ENCODE measurements at regions not wholly inside any gene's neighbourhood (a gene's known extent, or its start where the extent isn't known, plus 50 kb on each side); places are given as distances from the start of the nearest gene placed in this dataset.

DNA sequence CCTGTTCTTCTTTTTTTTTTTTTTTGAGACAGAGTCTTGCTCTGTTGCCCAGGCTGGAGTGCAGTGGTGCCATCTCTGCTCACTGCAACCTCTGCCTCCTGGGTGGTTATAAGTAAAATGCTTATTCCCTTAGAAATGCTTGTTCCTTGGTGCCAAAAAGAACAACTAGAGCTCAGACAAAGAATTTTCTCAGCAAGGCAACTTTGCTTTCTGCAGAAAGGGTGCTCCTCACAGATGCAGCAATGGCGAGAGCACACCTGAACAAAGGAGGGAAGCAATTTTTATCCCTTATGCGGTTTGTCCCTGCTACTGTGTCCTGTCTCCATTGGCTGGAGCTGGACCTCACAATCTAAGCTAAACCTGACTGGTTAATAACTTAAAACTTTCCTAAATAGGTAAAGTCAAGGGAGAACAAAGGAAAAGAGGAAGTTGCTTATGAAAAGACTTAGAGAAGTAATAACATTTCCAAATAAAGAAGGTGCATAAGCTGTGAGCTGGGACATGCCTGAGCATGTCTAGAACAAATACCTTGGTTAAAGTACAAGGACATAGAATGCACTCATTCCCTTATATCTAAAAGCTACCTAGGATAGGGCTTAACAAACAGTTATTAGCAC lies 90.0 kb upstream of the PRR5 start:
- no peak for DNase-seq

DNA sequence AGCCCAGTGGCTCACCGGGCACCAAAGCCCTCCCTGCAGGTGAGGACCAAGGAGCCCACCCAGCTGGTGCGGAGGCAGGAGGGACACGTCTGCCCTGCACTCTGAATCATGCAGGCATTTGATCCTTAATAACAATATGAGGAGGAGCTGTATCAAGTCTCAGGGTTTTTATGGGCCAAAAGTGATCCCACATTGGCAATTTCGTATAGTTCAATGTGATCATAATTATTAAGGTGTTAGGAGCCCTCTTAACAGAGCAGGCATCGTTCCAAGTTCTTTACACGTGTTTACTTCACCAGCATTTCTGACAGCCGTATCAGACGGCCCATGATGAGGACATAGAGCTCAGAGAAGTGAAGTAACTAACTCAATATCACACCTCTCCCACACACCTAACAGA lies 91.9 kb upstream of the PRR5 start:
- no peak for DNase-seq

DNA sequence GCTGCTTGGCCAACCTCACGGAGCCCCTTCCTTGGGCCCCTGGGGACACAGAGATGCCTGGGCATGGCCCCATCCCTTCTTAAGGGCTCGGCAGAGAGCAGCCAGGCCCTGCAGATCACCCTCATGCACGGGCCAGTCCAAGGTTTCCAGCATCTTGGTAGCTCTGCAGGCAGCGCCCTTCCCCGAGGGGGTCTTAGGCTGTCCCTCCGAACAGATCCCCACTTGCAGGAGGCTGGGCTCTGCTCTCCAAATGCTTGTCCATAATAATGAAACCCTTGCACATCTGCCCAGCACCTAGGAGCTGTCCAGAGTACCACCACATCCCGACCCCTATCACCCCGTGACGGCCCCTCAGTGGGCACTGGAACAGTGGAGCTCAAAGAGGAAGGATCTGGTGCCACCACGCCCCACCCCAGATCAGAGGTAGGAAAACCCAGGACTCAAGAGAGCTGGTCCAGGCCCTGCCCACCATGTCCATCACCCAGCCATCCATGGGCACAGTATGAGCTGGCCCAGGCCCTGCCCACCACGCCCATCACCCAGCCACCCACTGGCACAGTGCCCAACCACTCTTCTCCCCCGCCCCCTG lies 92.5 kb upstream of the PRR5 start:
- DNase-seq, result no peak

DNA sequence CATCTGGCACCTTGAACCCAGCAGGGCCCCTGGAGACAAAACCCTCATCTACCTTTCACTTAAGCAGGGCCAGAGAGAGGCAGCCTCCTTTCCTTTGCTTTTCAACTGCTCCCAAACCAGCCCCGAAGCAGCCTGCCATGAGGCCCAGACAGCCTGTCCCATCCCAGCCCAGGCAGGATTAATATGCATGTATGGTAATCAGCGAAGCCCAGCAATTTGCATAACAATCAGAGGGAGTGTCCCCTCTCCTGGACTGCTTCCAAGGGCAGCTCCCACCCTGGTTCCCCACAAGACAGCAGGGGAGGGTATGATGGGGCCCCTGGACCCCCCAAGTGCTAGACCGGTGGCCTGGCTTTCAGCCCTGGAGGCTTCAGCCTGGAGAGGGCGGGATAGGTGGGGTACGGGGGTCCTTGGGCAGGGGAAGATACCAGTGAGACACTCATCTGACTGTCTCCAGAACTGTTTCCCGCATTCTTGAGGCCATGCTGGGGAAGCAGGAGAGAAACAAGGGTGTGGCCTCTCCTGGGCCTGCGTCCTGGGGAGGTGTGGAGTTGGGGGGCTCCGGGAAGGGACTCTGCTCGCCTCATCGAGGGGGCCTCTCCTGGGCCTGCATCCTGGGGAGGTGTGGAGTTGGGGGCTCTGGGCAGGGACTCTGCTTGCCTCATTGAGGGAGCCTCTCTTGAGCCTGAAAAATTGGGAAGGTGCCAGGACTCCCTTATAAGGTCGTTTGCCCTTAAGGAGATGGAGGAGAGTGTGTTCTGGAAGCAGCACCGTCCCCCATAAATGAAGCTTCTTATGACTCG lies 93.2 kb upstream of the PRR5 start:
- no peak for DNase-seq

DNA sequence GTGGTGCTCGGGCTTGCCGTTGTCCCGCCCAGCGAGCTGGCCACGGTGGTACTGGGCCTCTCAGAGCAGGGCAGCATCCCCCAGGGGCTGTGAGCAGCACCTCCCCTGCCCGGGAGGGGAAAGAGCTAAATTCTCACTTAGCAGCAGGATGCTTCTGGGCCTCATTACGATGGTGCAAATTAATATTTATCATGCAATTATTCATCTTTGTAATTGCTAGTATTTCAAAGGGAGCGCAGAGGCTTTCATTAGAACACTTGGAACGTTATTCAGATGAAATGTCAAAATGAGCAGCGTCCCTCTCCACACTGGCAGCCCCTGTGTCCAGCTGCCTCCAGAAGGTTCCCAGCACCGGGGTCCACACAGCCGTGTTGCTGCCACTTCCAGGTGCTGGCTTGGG lies 95.9 kb upstream of the PRR5 start:
- DNase-seq, result no peak

DNA sequence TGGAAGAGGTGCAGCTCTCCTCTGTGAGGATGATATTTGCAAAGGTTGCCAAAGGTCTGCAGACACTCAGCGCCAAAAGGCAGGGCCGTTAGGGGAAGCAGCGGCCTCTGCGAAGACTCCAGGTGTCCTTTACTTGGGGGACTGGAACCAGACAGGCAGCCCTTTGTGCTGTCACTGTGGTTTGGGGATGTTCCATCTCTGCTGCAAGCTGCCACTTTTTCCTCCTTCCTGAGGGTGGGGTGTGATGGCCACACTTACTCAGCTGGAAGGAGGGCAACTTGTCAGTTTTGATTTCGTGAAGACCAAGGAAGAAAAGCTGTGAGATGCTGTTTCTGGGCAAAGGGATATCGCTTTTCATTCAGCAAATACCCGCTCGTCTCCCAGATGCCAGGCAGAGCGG lies 96.5 kb upstream of the PRR5 start:
- DNase-seq, result no peak

DNA sequence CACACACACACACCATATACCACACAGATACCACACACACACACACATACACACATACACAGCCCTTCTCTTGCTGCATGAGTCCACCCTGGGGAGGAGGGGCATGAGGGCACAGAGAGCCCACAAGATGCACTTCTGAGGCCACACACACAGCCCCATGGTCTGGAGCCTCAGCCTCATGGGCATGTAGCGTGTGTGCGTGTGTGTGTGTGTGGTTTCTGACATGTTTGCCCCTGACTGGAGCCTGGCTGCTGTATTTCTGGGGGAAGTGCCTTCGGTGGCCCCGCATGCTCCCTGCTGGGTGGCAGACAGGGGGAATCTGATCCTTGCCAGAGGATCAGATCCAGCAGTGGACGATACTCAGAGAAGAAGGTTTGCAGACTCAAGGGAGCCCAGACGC lies 97.0 kb upstream of the PRR5 start:
- no peak for DNase-seq

DNA sequence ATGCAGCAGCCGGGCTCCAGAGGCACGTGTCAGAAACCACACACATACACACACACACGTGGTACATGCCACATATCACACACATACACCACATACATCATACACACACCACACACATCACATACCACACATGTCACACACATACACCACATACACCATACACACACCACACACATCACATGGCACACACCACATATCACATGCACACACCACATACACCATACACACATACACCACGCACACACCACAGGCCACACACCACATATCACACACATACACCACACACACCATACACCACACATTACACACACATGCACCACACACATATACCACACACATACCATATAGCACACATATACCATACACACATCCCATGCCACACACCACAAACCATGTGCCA lies 97.5 kb upstream of the PRR5 start:
- DNase-seq, result no peak

DNA sequence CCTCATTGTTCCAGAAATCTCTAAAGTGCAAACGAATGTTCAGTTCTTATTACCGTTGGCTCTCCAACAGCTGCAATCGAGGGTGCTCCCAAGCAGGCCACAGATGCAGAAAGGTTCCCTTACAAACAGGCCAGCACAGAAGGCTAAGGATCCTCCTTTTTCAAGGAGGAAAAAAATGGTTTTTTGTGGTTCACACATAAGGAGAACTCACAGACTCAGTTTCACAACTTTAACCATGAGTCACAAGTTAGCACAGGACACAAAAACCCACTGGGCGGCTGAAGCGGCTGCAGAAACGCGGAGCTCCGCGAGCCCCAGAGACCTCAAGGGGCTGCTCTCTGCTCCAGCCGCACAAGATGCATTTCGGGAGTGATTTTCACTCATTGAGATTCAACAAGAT lies 98.2 kb upstream of the PRR5 start:
- DNase-seq, result no peak

DNA sequence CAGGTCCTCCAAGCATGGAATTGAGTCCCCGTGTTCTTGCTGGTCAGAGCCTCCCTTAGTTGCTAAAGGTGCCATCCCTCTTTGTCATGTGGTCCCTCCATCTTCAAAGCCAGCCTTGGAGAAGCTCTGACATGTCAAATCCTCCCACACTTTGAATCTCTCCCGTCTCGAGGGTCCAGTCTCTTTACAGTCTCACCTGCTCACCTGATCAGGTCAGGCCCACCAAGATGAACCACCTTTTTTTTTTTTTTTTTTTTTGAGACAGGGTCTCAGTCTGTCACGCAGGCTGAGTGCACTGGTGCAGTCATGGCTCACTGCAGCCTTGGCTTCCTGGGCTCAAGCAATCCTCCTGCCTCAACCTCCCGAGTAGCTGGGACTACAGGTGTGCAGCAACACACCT lies 100.3 kb upstream of the PRR5 start:
- DNase-seq, result no peak

DNA sequence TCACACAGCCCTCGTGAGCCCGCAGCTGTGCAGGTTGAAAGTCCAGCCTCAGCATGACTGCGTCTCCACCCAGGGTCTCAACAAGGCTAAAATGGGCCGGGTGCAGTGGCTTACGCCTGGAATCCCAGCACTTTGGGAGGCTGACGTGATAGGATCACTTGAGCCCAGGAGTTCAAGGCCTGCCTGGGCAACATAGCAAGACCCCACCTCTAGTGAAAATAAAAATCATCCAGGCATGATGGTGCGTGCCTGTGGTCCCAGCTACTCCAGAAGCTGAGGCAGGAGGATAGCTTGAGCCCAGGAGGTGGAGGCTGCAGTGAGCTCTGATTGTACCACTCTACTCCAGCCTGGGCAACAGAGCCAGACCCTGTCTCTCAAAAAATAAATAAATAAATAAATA lies 100.8 kb upstream of the PRR5 start:
- DNase-seq, result no peak

DNA sequence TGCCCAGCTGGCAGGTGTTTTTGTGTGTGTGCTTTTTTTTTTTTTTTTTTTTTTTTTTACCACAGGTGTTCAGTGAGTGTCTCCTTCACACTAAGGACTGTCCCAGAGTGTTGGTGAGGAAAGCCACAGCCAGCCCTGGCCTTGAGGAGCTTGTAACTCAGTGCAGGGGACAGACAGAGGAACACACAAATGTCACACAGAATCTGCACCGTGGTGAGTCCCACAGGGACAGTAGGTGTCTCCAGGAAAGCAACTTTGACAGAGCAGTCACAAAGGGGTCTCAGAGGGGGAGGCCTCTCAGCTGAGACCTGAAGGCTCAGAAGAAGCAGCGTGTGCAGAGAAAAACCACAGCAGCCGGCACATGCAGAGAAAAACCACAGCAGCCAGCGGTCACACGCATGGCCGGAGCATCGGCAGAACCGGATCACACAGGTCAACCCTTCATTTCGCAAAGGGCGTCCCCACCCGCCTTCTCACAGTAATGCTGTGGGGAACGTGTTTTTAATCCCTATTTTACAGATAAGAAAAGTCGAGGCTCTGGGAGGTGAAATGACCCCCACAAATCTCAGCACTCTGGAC lies 101.7 kb upstream of the PRR5 start:
- no peak for DNase-seq

DNA sequence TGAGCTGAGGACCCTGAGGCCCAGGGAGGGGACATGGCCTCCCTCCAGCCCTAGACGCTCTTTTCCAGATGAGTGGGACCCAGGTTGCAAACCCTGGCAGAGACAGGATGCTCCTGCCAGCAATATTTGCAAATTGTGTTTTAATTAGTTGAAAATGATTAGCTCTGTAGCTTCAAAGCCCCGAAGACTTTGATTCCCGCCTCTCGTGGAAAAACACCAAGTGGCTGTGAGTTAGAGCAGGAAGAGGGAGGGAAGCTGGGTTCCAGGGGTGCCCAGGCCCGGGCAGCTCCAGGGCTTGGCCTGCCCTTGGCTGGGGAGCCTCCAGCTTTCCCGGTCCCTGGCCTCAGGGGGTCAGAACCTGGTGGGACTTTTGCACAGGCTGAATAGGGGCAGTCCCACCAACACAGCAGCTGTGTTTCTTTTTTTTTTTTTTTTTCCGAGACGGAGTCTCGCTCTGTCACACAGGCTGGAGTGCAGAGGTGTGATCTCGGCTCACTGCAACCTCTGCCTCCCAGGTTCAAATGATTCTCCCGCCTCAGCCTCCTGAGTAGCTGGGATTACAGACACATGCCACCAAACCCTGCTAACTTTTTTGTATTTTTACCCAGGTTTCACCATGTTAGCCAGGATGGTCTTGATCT lies 101.6 kb upstream of the RTL6 start:
- no peak for DNase-seq

DNA sequence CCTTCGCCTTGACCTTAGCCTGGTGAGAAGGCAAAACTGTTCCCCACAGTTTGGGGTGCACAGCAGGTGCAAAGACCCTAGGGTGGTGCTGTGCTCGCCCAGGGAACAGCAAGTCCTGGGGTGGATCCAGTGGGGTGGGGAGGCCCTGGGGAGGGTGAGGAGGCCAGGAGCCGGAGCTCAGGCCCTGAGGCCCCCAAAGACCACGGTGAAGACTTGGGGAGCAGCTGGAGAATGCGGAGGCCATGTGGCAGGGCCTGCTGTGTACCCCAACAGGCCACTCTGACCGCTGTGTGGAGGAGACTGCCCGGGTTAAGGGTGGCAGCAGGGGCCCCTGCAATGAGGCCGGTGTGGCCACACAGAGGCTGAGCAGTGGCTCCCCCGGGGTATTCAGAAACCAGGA lies 101.1 kb upstream of the RTL6 start:
- no peak for DNase-seq

DNA sequence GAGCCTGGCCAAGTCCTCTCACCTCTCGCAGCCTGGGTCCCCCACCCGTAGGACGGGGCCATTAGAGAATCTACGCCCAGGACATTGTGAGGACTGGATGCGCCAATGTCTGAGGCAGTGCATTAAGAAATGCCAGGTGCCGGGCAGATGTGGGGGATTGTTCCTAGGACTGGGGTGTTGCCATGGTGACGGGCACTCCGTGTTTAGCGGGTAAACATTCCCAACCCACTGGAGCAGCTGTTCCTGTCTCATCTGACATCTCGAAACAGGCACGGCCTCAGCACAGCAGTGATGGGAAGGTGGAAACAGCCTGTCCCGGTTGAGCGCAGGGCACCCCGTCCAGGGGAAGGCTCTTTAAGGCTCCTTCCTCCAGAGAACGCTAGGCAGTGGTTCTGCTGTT lies 99.6 kb upstream of the RTL6 start:
- DNase-seq, result no peak

DNA sequence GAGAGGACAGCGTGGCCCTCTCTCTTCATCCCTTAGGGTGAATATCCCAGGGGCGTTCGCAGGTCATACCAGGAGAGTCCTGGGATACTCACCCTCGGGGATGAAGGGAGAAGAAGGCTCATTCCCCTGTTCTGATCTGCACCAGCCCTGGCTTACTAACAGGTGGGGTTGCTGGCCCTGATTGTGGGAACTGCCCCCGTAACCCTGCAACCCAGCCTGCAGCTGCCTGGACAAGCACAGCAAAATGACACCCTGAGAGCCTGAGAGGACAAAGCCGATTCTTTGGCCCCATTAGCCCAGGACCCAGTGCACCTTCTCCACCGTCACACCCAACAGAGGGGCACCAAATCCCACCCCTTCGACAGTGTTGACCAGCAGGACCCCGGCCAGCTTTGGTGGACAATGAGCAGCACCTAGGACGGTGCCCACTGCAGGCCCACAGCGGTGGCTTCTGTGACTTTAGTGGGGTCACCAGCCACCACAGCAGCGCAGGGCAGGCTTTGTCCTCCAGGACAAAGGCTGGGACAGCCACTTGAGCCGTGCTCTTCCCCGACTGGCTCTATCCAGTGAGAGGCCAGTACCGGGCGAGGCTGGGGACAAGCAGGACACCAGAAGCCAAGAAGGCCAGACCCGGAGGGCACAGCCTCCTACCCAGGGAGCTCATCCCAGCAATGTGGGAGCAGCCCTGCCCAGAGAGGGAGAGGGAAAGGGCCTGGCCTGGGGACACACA lies 98.5 kb upstream of the RTL6 start:
- DNase-seq, result no peak

DNA sequence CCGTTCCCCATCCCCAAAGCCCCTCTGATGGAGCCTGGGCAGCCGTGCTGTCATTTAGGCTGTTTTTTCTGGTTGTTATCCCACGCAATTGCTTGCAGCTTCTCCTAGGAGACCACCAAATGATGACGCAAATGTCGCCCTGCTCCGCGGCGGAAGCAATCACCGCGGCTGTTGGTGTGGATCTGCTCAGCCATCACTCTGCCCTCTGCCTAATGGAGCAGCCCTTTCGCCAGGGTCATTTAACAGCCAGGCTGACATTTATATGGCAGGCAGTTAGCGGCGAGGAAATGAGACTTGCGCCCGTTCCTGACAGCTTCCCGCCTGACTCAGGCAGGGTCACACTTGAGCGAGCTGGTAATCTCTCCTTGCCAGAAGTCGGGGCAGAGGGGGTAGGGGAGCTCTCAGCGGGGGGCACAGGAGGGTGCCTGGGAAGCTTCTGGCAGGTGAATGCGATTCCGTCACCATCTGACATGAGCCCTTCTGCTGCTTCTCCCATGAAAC lies 97.9 kb upstream of the RTL6 start:
- DNase-seq, result no peak

DNA sequence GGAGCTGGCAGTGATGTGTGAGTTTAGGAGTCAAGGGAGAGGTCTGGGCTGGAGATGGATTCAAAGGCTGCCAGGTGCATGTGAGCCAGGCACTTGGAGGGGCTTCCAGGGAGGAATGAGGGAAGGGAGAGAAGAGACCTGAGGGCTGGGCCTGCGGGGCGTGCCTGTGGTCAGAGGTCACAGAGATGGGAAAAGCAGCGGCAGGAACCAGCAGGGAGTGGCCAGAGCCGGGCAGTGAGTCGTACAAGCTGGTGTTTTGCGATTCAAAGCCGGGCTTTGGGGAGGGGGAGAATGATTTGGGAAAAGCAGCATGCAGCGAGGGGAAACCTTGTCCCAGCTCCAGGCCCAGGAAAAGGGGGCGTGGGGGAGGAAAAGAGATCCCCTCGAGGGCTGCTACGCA lies 96.9 kb upstream of the RTL6 start:
- DNase-seq, result no peak

DNA sequence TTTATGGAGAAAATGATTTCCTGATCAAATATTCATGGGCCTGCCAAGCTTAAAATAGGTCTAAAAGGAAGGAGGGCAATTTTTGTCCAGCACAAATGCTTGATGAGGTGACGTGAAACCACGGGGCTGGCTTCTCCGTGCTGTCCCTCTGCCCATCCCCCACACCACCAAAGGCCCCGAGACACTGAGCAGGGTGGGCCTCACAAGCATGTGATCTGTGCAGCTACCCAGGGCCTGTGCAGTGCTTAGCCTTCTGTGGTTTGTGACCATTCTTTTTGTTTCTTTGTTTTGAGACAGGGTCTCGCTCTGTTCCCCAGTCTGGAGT lies 94.8 kb upstream of the RTL6 start:
- DNase-seq, result no peak

DNA sequence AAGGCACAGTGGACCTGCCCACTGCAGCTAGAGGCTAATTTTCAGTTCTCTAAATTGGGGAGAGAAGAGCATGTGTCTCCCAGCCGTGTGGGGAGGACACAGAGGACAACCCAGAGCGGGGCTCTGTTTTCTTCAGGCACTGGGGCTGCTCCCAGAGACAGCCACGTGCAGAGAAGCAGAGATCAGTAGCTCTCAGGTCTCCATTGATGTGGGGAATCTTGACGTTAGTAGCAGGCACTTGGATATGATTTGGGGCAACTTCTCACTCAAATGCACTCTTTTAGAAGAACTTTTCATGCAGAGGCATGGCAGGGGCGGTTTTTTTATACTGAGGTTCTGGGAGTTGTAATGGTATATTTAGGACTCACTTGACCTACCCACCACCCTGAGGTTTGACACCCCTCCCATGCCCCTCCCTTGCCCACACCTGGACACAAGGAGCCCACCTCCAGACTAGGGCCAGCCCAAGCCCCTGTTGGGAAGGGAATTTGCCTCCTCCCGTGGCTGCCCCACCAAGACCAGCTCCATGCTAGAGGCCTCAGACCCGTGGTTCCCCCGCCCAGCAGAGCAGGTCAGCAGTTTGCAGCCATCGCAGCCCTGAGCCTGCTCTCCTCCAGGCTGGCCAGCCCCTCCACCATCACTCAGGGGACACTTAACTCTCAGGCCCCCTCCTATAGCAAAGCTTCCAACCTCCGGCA lies 94.2 kb upstream of the RTL6 start:
- no peak for DNase-seq

DNA sequence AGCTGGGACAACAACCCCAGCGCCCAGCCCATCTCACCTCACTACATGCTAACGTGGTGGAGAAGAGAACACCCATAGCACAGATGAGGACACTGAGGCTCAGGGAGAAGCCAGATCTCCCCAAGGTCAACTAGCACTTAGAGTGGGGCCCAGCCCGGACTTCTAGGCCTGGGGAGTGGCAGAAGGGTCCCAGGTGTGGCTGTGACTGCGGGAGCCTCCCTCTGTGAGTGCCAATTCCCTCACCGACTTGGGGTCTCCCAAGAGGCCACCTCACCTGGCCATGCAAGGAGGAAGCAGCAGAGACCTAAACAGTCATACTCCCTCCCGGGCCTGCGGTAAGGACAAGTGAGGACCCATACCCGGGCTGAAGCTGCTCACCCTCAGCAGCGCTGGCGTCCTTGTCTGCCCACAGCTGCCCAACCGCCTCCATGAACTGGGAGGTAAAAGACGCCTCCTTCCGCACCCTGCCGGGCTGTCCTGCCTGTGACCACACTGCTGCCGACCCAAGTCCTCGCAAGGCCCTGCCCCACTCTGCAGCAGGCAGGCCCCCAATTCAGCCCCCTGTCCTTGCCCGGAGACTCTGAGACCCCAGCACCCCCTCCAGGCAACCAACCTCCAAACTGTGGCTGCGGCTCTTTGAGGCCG lies 93.2 kb upstream of the RTL6 start:
- DNase-seq, result no peak

DNA sequence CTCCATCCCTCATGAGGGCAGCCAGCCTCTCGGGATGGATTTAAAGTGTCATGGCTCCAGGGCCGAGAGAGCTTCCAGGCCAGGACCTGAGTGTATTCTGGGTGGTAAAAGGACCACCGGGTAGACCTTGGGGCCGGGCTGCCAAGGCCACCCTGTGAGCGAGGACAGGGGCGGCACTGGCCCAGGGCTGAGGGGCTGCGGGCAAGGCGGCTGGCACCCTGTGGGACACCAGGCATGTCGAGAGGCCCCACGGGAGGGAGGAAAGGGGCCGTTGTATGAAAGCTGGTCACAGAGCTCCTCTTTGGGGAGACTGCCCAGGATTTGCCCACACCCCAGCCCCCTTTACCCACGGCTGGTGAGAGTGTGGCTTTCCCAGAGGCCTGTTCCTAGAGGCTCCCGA lies 92.3 kb upstream of the RTL6 start:
- no peak for DNase-seq

All from midbrain (tissue), 1 donor.